Gastroesophageal sphincter (tissue), 3 donors: ENCODE measurements at regions not wholly inside any gene's neighbourhood (a gene's known extent, or its start where the extent isn't known, plus 50 kb on each side); places are given as distances from the start of the nearest gene placed in this dataset.

ENCODE experiments used
- CTCF ChIP-seq, 4 experiments: fragments of 200-600 bp in 2 of 4; fragments of 450-650 bp in 2 of 4; sonication (generic) in 1 of 4; IDR thresholded peaks; one replicate each; pipeline ENCODE4 v1.5.1; 2017 to 2019; ENCODE audit warnings: antibody characterized with exemption in 4 of 4, mild to moderate bottlenecking in 2 of 4, moderate library complexity in 2 of 4
- EP300 ChIP-seq: sonication (generic); formaldehyde crosslinking; IDR thresholded peaks from one replicate; pipeline ENCODE4 v1.6.1; 2017; ENCODE audit warnings: antibody characterized with exemption, mild to moderate bottlenecking
- POLR2A ChIP-seq, 2 donors: fragments of 450-650 bp; IDR thresholded peaks; one replicate each; pipeline ENCODE4 v1.6.1; 2017; ENCODE audit warnings: antibody characterized with exemption in 2 of 2, mild to moderate bottlenecking in 2 of 2, moderate library complexity in 1 of 2
- POLR2AphosphoS5 ChIP-seq: sonication (generic); formaldehyde crosslinking; IDR thresholded peaks from one replicate; pipeline ENCODE4 v1.6.1; 2017; ENCODE audit warnings: antibody characterized with exemption

- TF ChIP-seq CTCF (IDR thresholded peaks at IDR 0.05) (no peak), POLR2A (IDR thresholded peaks at IDR 0.05) (no peak), EP300 (no peak), POLR2AphosphoS5 (no peak)
These were observed 1398.0 kb upstream of the FLRT2 start for GRCh38 chr14:84131924-84132323.
